IPS DF 6.9 (cell line): ENCODE measurements at regions not wholly inside any gene's neighbourhood (a gene's known extent, or its start where the extent isn't known, plus 50 kb on each side); places are given as distances from the start of the nearest gene placed in this dataset.

Experiments
- DNase-seq: peaks from one replicate; pipeline ENCODE4 v3.0.0-alpha.2; 2013; ENCODE audit warnings: low read depth, low spot score
- H3K27ac ChIP-seq: one replicate; pipeline ENCODE4 v1.5.1; 2013; ENCODE audit warnings: low read length, control low read depth
- H3K27me3 ChIP-seq: 2 replicates; pipeline ENCODE4 v1.6.1; 2013; ENCODE audit warnings: mild to moderate bottlenecking, low read length; ENCODE audit not compliant: control insufficient read depth, insufficient read depth
- H3K36me3 ChIP-seq: 2 replicates; pipeline ENCODE4 v1.6.1; 2013; ENCODE audit warnings: low read length; ENCODE audit not compliant: control insufficient read depth, insufficient read depth
- H3K4me1 ChIP-seq: 2 replicates; pipeline ENCODE4 v1.6.1; 2013; ENCODE audit warnings: low read length; ENCODE audit not compliant: control insufficient read depth, insufficient read depth
- H3K4me3 ChIP-seq: 2 replicates; pipeline ENCODE4 v1.5.1; 2013; ENCODE audit warnings: mild to moderate bottlenecking, low read length
- H3K9me3 ChIP-seq: 2 replicates; pipeline ENCODE4 v1.6.1; 2013; ENCODE audit warnings: low read length, inconsistent platforms; ENCODE audit not compliant: control insufficient read depth, insufficient read depth
- WGBS: extraction: QIAGEN DNeasy Blood & Tissue Kit; methylation state at CpG from one replicate; pipeline ENCODE4 v1.1.7; 2013; ENCODE audit warnings: mixed read lengths, missing lambda C conversion rate; ENCODE audit not compliant: insufficient read length, insufficient coverage; 5-methylcytosine and 5-hydroxymethylcytosine counted together

GRCh38 chr2:154941379-154941778 lies 242.9 kb downstream of the KCNJ3 start:
- Histone ChIP-seq H3K4me3 (no peak overlapping the region), H3K4me1 (no peaks in the 10 kb centered on the region), H3K27ac (no peak overlapping the region), H3K27me3 (no peaks in the 10 kb centered on the region), H3K36me3 (no peaks in the 10 kb centered on the region), H3K9me3 (no peaks in the 10 kb centered on the region)
- DNase-seq = no peak

- Histone ChIP-seq H3K27ac (no peak overlapping the region), H3K36me3 (no peaks in the 10 kb centered on the region), H3K27me3 (no peaks in the 10 kb centered on the region), H3K9me3 (no peaks in the 10 kb centered on the region), H3K4me1 (no peaks in the 10 kb centered on the region), H3K4me3 (no peak overlapping the region)
- WGBS = no CpG with 5 or more reads among the region's 1 CpG
- DNase-seq = no peak
Measured at GRCh38 chr2:154934213-154934612, 235.7 kb downstream of the KCNJ3 start.

GRCh38 chr2:154924531-154924930 lies 226.0 kb downstream of the KCNJ3 start:
- Histone ChIP-seq H3K36me3 (no peaks in the 10 kb centered on the region), H3K27me3 (no peaks in the 10 kb centered on the region), H3K4me3 (no peak overlapping the region), H3K27ac (no peak overlapping the region), H3K4me1 (no peaks in the 10 kb centered on the region), H3K9me3 (no peaks in the 10 kb centered on the region)
- DNase-seq = no peak
- WGBS = no CpG with 5 or more reads among the region's 3 CpGs

GRCh38 chr2:154914561-154914960 lies 216.1 kb downstream of the KCNJ3 start:
- Histone ChIP-seq H3K36me3 (no peaks in the 10 kb centered on the region), H3K4me3 (no peak overlapping the region), H3K4me1 (no peaks in the 10 kb centered on the region), H3K27ac (no peak overlapping the region), H3K9me3 (no peaks in the 10 kb centered on the region), H3K27me3 (no peaks in the 10 kb centered on the region)
- WGBS = no CpG with 5 or more reads among the region's 3 CpGs
- no peak for DNase-seq

GRCh38 chr2:154912215-154912614 lies 213.7 kb downstream of the KCNJ3 start:
- no peaks in the 10 kb centered on the region for H3K9me3 ChIP-seq
- no peaks in the 10 kb centered on the region for H3K4me1 ChIP-seq
- no peaks in the 10 kb centered on the region for H3K27me3 ChIP-seq
- H3K36me3 ChIP-seq = no peaks in the 10 kb centered on the region
- DNase-seq = no peak
- no CpG with 5 or more reads among the region's 6 CpGs for WGBS
- no peak overlapping the region for H3K4me3 ChIP-seq
- no peak overlapping the region for H3K27ac ChIP-seq

GRCh38 chr2:154911729-154912128 lies 213.2 kb downstream of the KCNJ3 start:
- Histone ChIP-seq H3K36me3 (no peaks in the 10 kb centered on the region), H3K27ac (no peak overlapping the region), H3K9me3 (no peaks in the 10 kb centered on the region), H3K27me3 (no peaks in the 10 kb centered on the region), H3K4me3 (no peak overlapping the region), H3K4me1 (no peaks in the 10 kb centered on the region)
- no peak for DNase-seq

- no peak overlapping the region for H3K27ac ChIP-seq
- no peaks in the 10 kb centered on the region for H3K4me1 ChIP-seq
- WGBS = no CpG with 5 or more reads among the region's 1 CpG
- H3K4me3 ChIP-seq = no peak overlapping the region
- H3K27me3 ChIP-seq = no peaks in the 10 kb centered on the region
- DNase-seq = no peak
- H3K36me3 ChIP-seq = no peaks in the 10 kb centered on the region
- no peaks in the 10 kb centered on the region for H3K9me3 ChIP-seq
Measured at GRCh38 chr2:154910701-154911100, 212.2 kb downstream of the KCNJ3 start.

- no peaks in the 10 kb centered on the region for H3K27me3 ChIP-seq
- no peaks in the 10 kb centered on the region for H3K36me3 ChIP-seq
- no peaks in the 10 kb centered on the region for H3K9me3 ChIP-seq
- H3K4me3 ChIP-seq = no peak overlapping the region
- H3K4me1 ChIP-seq = no peaks in the 10 kb centered on the region
- no CpG with 5 or more reads among the region's 4 CpGs for whole genome bisulfite sequencing
- DNase-seq = no peak
- H3K27ac ChIP-seq = no peak overlapping the region
Measured at GRCh38 chr2:154908327-154908726, 209.8 kb downstream of the KCNJ3 start.
